ENCODE measurements at regions not wholly inside any gene's neighbourhood (a gene's known extent, or its start where the extent isn't known, plus 50 kb on each side); places are given as distances from the start of the nearest gene placed in this dataset.

- TF ChIP-seq EZH2 (IDR thresholded peaks at IDR 0.05) (no peak), CTCF (IDR thresholded peaks at IDR 0.05 in 2 of 3, conservative IDR thresholded peaks at IDR 0.05 in 1 of 3; ENCODE audit: borderline replicate concordance in 1 of 3, insufficient read depth in 1 of 3, low read depth in 2 of 3, low read length in 2 of 3) (no peak), ATF3 (IDR thresholded peaks at IDR 0.05) (no peak), REST (IDR thresholded peaks at IDR 0.05; ENCODE audit: low read depth) (no peak), POLR2AphosphoS5 (IDR thresholded peaks at IDR 0.05; ENCODE audit: low read depth, low read length) (no peak), MAX (IDR thresholded peaks at IDR 0.05) (no peak), EGR1 (IDR thresholded peaks at IDR 0.05; ENCODE audit: low read depth) (no peak)
Observed at GRCh38 chr5:3347741-3348140, 247.9 kb upstream of the IRX1 start.
